Endothelial cell of umbilical vein (primary cell): ENCODE measurements at regions not wholly inside any gene's neighbourhood (a gene's known extent, or its start where the extent isn't known, plus 50 kb on each side); places are given as distances from the start of the nearest gene placed in this dataset.
"Not testable (repeated sequence)": the region's sequence is repeated elsewhere in the genome, so short reads cannot be mapped to it uniquely, and the experiment has no call there.

ENCODE experiments used
- BruUV-seq: library from RNA; stranded (reverse); fragments of 400-500 nt; replicated peaks from 2 replicates; lab custom pipeline; 2021; lab: Mats Ljungman, UMichigan
- CTCF ChIA-PET: fragments of 300-600, 350-600 bp; sonication (Branson Sonifier 250); formaldehyde crosslinking; loops from one replicate; lab custom pipeline; 2021; ENCODE audit warnings: antibody characterized with exemption, inconsistent platforms; lab: Charles Lee
- POLR2A ChIA-PET: fragments of 300-600, 350-600 bp; sonication (Branson Sonifier 250); formaldehyde crosslinking; loops from one replicate; lab custom pipeline; 2021; ENCODE audit warnings: antibody characterized with exemption, inconsistent platforms; lab: Charles Lee
- DNase-seq: peaks from one replicate; pipeline ENCODE4 v3.0.0-alpha.2; 2011; ENCODE audit warnings: low read depth, low spot score
- FAIRE-seq: peaks from 2 replicates; lab custom pipeline; 2011; peaks lifted over from hg19 to GRCh38; lab: Jason Lieb, UNC
- H2AFZ ChIP-seq: 2 replicates; pipeline ENCODE4 v1.6.0; 2012; ENCODE audit warnings: low read depth, low read length, control low read depth, inconsistent platforms
- H3K27ac ChIP-seq: 2 replicates; pipeline ENCODE4 v1.5.1; 2011; ENCODE audit warnings: low read depth, mild to moderate bottlenecking, control low read depth, low read length, moderate library complexity; ENCODE audit not compliant: insufficient read depth
- H3K27me3 ChIP-seq, 2 experiments: 2 replicates each; pipeline versions ENCODE4 v1.6.0 to v1.6.1; 2011; ENCODE audit warnings: low read length in 2 of 2, mixed read lengths in 1 of 2; ENCODE audit not compliant: control insufficient read depth in 2 of 2, insufficient read depth in 2 of 2
- H3K36me3 ChIP-seq, 2 experiments: 2 replicates in 1 of 2; 3 replicates in 1 of 2; pipeline ENCODE4 v1.5.1; 2011; ENCODE audit warnings: low read length in 2 of 2, mild to moderate bottlenecking in 1 of 2, moderate library complexity in 1 of 2; ENCODE audit not compliant: control insufficient read depth in 2 of 2, insufficient read depth in 2 of 2; ENCODE audit errors: extremely low read depth in 1 of 2
- H3K4me1 ChIP-seq: 3 replicates; pipeline ENCODE4 v1.5.1; 2011; ENCODE audit warnings: mild to moderate bottlenecking, low read length; ENCODE audit not compliant: control insufficient read depth, insufficient read depth; ENCODE audit errors: extremely low read depth
- H3K4me2 ChIP-seq: 2 replicates; pipeline ENCODE4 v1.6.1; 2011; ENCODE audit warnings: low read length, control low read depth, mixed read lengths; ENCODE audit not compliant: insufficient read depth
- H3K4me3 ChIP-seq, 3 experiments: fragments of 200-600 bp in 1 of 3; sonication (generic), shearing (Covaris generic) in 1 of 3; replicated peaks in 1 of 3; 2 replicates each; pipeline ENCODE4 v1.5.1; 2011 to 2016; ENCODE audit warnings: control low read depth in 3 of 3, low read length in 3 of 3, mild to moderate bottlenecking in 2 of 3, inconsistent platforms in 1 of 3, low read depth in 1 of 3, moderate library complexity in 1 of 3; ENCODE audit not compliant: insufficient read depth in 1 of 3
- H3K79me2 ChIP-seq: 2 replicates; pipeline ENCODE4 v1.6.0; 2012; ENCODE audit warnings: low read length, inconsistent platforms; ENCODE audit not compliant: control insufficient read depth, insufficient read depth
- H3K9ac ChIP-seq: replicated peaks from 2 replicates; pipeline ENCODE3; 2011; ENCODE audit warnings: low read length, control low read depth; ENCODE audit not compliant: insufficient read depth; ENCODE audit errors: extremely low read depth
- H3K9me1 ChIP-seq: replicated peaks from 3 replicates; pipeline ENCODE4 v1.6.0; 2011; ENCODE audit warnings: mild to moderate bottlenecking, low read length; ENCODE audit not compliant: control insufficient read depth, insufficient read depth; ENCODE audit errors: extremely low read depth
- H3K9me3 ChIP-seq: replicated peaks from 2 replicates; pipeline ENCODE4 v1.5.1; 2012; ENCODE audit warnings: low read length, inconsistent platforms; ENCODE audit not compliant: control insufficient read depth, insufficient read depth
- H4K20me1 ChIP-seq: replicated peaks from 2 replicates; pipeline ENCODE3; 2011; ENCODE audit warnings: mild to moderate bottlenecking, low read length; ENCODE audit not compliant: control insufficient read depth, insufficient read depth; ENCODE audit errors: extremely low read depth
- EZH2 ChIP-seq: IDR thresholded peaks from 2 replicates; pipeline ENCODE4 v1.6.1; 2012; ENCODE audit warnings: borderline replicate concordance, low read depth, mild to moderate bottlenecking, moderate library complexity, low read length, inconsistent platforms; ENCODE audit not compliant: severe bottlenecking
- FOS ChIP-seq: IDR thresholded peaks from 2 replicates; pipeline ENCODE4 v1.6.1; 2011; ENCODE audit warnings: mild to moderate bottlenecking, low read length, moderate library complexity, borderline replicate concordance; ENCODE audit not compliant: insufficient read depth
- GATA2 ChIP-seq: IDR thresholded peaks from 2 replicates; pipeline ENCODE4 v1.7.0; 2011; ENCODE audit warnings: low read depth, mild to moderate bottlenecking, moderate library complexity, mixed read lengths, low read length; ENCODE audit not compliant: insufficient read length, insufficient read depth
- JUN ChIP-seq: IDR thresholded peaks from 2 replicates; pipeline ENCODE4 v1.6.1; 2011; ENCODE audit warnings: borderline replicate concordance, low read depth; ENCODE audit not compliant: insufficient read length, insufficient read depth
- MYC ChIP-seq: IDR thresholded peaks from one replicate; pipeline ENCODE4 v1.6.1; 2011; ENCODE audit warnings: mild to moderate bottlenecking, low read depth, low read length
- POLR2A ChIP-seq: IDR thresholded peaks from 2 replicates; pipeline ENCODE4 v1.6.1; 2012; ENCODE audit warnings: low read depth, mild to moderate bottlenecking, control low read depth, low read length
- POLR2AphosphoS5 ChIP-seq: IDR thresholded peaks from 2 replicates; pipeline ENCODE4 v1.6.1; 2012; ENCODE audit warnings: low read depth, mild to moderate bottlenecking, control low read depth, low read length, moderate library complexity; ENCODE audit not compliant: insufficient read depth
- dilution Hi-C: fragments of 300-500 bp; cut with MboI; formaldehyde crosslinking; loops from one replicate; pipeline ENCODE4 v1.15.0; 2019; ENCODE audit warnings: low sequenced_read_pairs; ENCODE audit not compliant: extremely low pct_ligation_motif_present
- intact Hi-C: fragments of 100-400 bp; cut with micrococcal nuclease; formaldehyde crosslinking; loops from one replicate; pipeline ENCODE4 v1.10.0; 2022
- TF ChIP-seq, protein P1 (sequence below): IDR thresholded peaks from 2 replicates; pipeline ENCODE4 v1.6.1; 2011; ENCODE audit not compliant: insufficient read depth, insufficient read length
- TF ChIP-seq, protein P2 (sequence below), 2 donors: IDR thresholded peaks; 1 replicate in 1 of 2; 2 replicates in 1 of 2; pipeline ENCODE4 v1.5.1; 2011; ENCODE audit warnings: low read length in 2 of 2, mild to moderate bottlenecking in 2 of 2, moderate library complexity in 2 of 2, control low read depth in 1 of 2, inconsistent platforms in 1 of 2, low read depth in 1 of 2; ENCODE audit not compliant: insufficient read depth in 1 of 2; ENCODE audit errors: extremely low read depth in 1 of 2

DNA sequence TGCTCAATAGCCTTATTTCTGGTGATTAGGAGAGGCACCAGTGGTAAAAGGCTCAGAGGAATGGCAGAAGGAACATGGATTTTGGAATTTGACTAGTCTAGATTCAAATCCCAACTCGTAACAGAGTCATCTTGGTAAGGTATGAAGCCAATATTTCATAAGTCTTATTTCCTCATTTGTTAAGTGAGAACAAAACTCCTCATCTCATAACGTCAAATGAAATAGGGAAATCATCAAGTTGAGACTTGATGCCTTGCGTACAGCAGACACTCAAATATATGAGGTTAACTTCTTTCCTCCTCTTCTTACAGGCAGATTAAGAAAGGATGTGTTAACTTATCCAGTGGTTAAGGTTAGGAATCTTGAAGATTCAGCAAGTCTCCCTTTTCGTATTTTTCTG, 189.2 kb downstream of the DLEU7 start:
- H3K27me3 ChIP-seq, result peaks cover 0 to 1% of the 10 kb centered on the region in 2 experiments
- no TSS peak for BruUV-seq
- FAIRE-seq, result no peak
- no peaks in the 10 kb centered on the region for H3K36me3 ChIP-seq
- H4K20me1 ChIP-seq, result no peaks in the 10 kb centered on the region
- H3K27ac ChIP-seq, result no peak overlapping the region
- H3K9ac ChIP-seq, result no peak overlapping the region
- H3K4me3 ChIP-seq, result no peak overlapping the region
- no peak overlapping the region for H2AFZ ChIP-seq
- H3K9me1 ChIP-seq, result no peaks in the 10 kb centered on the region
- intact Hi-C loops, result no loop called here
- no peak for DNase-seq
- H3K4me2 ChIP-seq, result no peak overlapping the region
- ChIA-PET CTCF (no interaction called here), POLR2A (no interaction called here)
- H3K4me1 ChIP-seq, result peaks cover 5% of the 10 kb centered on the region
- H3K9me3 ChIP-seq, result no peaks in the 10 kb centered on the region
- dilution Hi-C loops, result no loop called here
- H3K79me2 ChIP-seq, result no peaks in the 10 kb centered on the region
- TF ChIP-seq, protein P1, sequence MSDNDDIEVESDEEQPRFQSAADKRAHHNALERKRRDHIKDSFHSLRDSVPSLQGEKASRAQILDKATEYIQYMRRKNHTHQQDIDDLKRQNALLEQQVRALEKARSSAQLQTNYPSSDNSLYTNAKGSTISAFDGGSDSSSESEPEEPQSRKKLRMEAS, result no peak
- TF ChIP-seq, protein P2, sequence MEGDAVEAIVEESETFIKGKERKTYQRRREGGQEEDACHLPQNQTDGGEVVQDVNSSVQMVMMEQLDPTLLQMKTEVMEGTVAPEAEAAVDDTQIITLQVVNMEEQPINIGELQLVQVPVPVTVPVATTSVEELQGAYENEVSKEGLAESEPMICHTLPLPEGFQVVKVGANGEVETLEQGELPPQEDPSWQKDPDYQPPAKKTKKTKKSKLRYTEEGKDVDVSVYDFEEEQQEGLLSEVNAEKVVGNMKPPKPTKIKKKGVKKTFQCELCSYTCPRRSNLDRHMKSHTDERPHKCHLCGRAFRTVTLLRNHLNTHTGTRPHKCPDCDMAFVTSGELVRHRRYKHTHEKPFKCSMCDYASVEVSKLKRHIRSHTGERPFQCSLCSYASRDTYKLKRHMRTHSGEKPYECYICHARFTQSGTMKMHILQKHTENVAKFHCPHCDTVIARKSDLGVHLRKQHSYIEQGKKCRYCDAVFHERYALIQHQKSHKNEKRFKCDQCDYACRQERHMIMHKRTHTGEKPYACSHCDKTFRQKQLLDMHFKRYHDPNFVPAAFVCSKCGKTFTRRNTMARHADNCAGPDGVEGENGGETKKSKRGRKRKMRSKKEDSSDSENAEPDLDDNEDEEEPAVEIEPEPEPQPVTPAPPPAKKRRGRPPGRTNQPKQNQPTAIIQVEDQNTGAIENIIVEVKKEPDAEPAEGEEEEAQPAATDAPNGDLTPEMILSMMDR (IDR thresholded peaks at IDR 0.05; ENCODE audit: extremely low read depth in 1 of 2, insufficient read depth in 1 of 2, low read depth in 1 of 2, low read length in 2 of 2), result no peak
- TF ChIP-seq EZH2 (no peak), MYC (no peak), FOS (no peak), GATA2 (no peak), POLR2AphosphoS5 (no peak), JUN (no peak), POLR2A (no peak)

- H3K79me2 ChIP-seq, H2AFZ ChIP-seq, H3K4me3 ChIP-seq, H3K4me2 ChIP-seq, dilution Hi-C loops, H3K27ac ChIP-seq, H4K20me1 ChIP-seq, FAIRE-seq, H3K9ac ChIP-seq, H3K9me3 ChIP-seq, H3K9me1 ChIP-seq, DNase-seq, intact Hi-C loops, POLR2A ChIA-PET, BruUV-seq, H3K36me3 ChIP-seq, H3K4me1 ChIP-seq, H3K27me3 ChIP-seq: not testable (repeated sequence)
- CTCF ChIA-PET, result interaction anchor here (1.3 kb wide), 1 partner anchor 11 kb away, joined by 5 read pairs; no protein-coding TSS in a partner anchor
Observed at GRCh38 chr13:50661881-50662280, 181.6 kb downstream of the DLEU7 start.
